GM12873 (cell line): ENCODE measurements at regions not wholly inside any gene's neighbourhood (a gene's known extent, or its start where the extent isn't known, plus 50 kb on each side); places are given as distances from the start of the nearest gene placed in this dataset.

ENCODE experiments used
- CTCF ChIP-seq: IDR thresholded peaks from 2 replicates; pipeline ENCODE4 v1.5.1; 2012; ENCODE audit warnings: low read depth, mild to moderate bottlenecking, moderate library complexity, low read length, control low read depth; ENCODE audit not compliant: insufficient read depth; ENCODE audit errors: missing control alignments

DNA sequence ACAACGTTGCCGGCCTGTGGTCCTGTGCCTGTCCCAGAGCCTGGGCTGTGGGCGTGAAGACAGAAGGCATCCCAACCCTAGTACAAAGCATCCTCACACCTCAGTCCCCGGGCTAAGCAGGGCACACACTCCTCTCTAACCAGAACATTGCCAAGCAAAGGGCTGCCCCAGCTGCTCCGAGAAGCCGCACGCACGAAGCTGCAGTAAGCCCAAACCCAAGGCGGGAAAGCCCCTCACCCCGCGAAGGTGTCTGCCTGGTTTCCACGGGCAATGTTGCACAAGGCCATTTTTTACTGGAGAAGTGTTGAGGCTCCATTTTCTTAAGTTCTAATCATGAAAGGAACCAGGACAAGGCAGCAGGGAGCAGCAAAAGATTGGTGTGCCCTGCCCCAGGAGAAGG lies 519.0 kb downstream of the NPHP4 start:
- TF ChIP-seq CTCF, result no peak

DNA sequence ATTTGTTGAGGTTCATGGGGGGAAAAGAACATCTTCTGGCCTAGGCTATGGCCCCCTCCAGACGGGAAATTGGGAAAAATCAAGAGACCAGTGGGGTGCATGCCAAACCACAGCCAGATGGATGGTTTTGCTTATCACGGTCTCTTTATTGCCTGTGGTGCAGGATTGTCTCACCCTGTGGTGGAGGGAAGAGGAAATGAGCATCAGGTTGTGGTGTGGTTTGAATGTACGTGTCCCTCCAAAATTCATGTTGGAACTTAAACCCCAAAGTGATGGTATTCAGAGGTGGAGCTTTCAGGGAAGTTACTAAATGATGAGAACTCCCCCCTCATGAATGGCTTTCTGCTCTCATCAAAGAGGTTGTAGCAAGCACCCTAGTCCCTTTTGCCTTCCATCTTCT lies 525.7 kb downstream of the NPHP4 start:
- no peak for TF ChIP-seq CTCF

DNA sequence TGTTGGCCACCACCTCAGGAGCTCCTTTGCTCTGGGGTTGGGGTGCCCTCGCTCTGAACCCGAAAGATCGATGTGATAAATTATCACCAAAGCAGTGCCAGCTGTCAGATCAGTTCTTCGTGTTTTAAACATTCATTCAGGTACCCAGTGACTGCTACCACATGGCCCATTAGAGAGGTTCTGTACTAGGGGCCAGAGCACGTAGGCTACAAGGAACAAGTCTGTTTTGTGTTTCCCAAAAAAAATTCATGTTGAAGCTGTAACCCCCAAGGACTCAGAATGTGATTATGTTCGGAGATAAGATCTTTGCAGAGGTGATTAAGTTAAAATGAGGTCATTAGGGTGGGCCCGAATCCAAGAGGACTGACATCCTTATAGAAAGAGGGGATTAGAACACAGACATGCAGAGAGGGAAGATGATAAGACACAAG lies 526.9 kb downstream of the NPHP4 start:
- no peak for TF ChIP-seq CTCF

DNA sequence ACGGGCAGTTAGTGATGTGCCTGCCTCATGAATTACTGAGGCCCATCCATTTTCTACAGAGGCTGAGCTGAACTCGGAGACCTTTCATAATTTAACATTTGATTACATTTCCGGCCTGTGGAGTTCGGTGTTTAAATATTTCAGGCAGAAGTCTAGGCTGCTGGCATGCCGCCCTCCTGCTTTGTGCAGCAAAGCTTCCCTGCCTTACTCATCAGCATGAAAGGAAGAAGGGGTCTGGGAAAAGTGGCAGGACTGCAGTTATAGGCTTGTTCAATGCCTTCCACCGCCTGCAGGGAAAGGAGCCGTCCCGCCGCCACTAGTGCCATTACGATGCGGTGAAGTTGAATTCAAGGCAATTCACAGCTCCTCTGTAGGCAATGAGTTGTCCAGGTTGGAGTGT lies 527.9 kb downstream of the NPHP4 start:
- no peak for TF ChIP-seq CTCF

DNA sequence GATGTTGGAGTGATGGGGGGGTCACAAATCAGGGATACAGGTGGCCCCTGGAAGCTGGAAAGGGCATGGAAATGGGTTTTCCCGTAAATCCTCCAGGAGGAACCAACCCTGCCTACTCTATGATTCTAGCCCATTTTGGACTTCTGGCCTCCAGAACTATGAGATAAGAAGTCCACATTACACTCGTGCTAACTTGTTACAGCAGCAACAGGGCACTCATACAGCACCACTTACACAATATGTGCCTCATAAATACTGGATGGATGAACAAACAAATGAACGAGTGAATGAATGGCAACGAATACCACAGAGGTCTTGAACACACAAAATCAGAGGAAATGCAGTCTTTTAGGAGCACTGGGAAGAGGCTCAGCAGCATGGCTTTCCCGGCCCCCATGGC lies 531.3 kb downstream of the NPHP4 start:
- no peak for TF ChIP-seq CTCF

GRCh38 chr1:5459839-5460610 lies 532.2 kb downstream of the NPHP4 start:
- TF ChIP-seq CTCF, result no peak

GRCh38 chr1:5458248-5458647 lies 534.0 kb downstream of the NPHP4 start:
- TF ChIP-seq CTCF, result no peak
